HG02981 (cell line): ENCODE measurements at regions not wholly inside any gene's neighbourhood (a gene's known extent, or its start where the extent isn't known, plus 50 kb on each side); places are given as distances from the start of the nearest gene placed in this dataset.
A peak's percentile ranks its signal among the peaks of the same experiment; 100 is the strongest.
"Not testable (repeated sequence)": the region's sequence is repeated elsewhere in the genome, so short reads cannot be mapped to it uniquely, and the experiment has no call there.

Experiments
- ATAC-seq: cut with Tn5 transposase; IDR thresholded peaks from one replicate; pipeline ENCODE4 v1.9.1; 2021; ENCODE audit warnings: mild to moderate bottlenecking, moderate library complexity; ENCODE audit not compliant: unreplicated experiment

- ATAC-seq = no peak
These were observed 82.2 kb upstream of the SEC11C start for GRCh38 chr18:59057493-59057795.

- no peak for ATAC-seq
These were observed 81.7 kb upstream of the SEC11C start for GRCh38 chr18:59057969-59058368.

GRCh38 chr18:59059140-59059539 lies 80.5 kb upstream of the SEC11C start:
- ATAC-seq = no peak

GRCh38 chr18:59060551-59060950 lies 79.1 kb upstream of the SEC11C start:
- ATAC-seq = no peak

GRCh38 chr18:59061914-59062642 lies 77.6 kb upstream of the SEC11C start:
- no peak for ATAC-seq

- no peak for ATAC-seq
These were observed 77.1 kb upstream of the SEC11C start for GRCh38 chr18:59062643-59063006.

- no peak for ATAC-seq
These were observed 76.3 kb upstream of the SEC11C start for GRCh38 chr18:59063300-59063906.

GRCh38 chr18:59063912-59064311 lies 75.8 kb upstream of the SEC11C start:
- no peak for ATAC-seq

GRCh38 chr18:59065684-59066083 lies 74.0 kb upstream of the SEC11C start:
- no peak for ATAC-seq

- ATAC-seq = no peak
These were observed 71.8 kb upstream of the SEC11C start for GRCh38 chr18:59067873-59068272.

- no peak for ATAC-seq
These were observed 71.2 kb upstream of the SEC11C start for GRCh38 chr18:59068276-59069071.

- peak; percentile 78 for ATAC-seq
These were observed 69.3 kb upstream of the SEC11C start for GRCh38 chr18:59070181-59070912.

GRCh38 chr18:59072727-59073421 lies 66.8 kb upstream of the SEC11C start:
- no peak for ATAC-seq

GRCh38 chr18:59075923-59076322 lies 63.8 kb upstream of the SEC11C start:
- no peak for ATAC-seq

GRCh38 chr18:59079264-59079663 lies 60.4 kb upstream of the SEC11C start:
- no peak for ATAC-seq

GRCh38 chr18:59079687-59080501 lies 59.8 kb upstream of the SEC11C start:
- not testable (repeated sequence) for ATAC-seq

- no peak for ATAC-seq
These were observed 56.4 kb upstream of the SEC11C start for GRCh38 chr18:59083136-59083818.

GRCh38 chr18:59085126-59085794 lies 54.4 kb upstream of the SEC11C start:
- ATAC-seq = no peak

- no peak for ATAC-seq
These were observed 53.9 kb upstream of the SEC11C start for GRCh38 chr18:59085797-59086196.
